H1 (cell line): ENCODE measurements at regions not wholly inside any gene's neighbourhood (a gene's known extent, or its start where the extent isn't known, plus 50 kb on each side); places are given as distances from the start of the nearest gene placed in this dataset.

Source experiments
- CTCF ChIA-PET: fragments of 300-600 bp; sonication (Branson Sonifier 250); formaldehyde crosslinking; loops from one replicate; lab custom pipeline; 2021; ENCODE audit not compliant: partially characterized antibody; lab: Charles Lee
- POLR2A ChIA-PET: fragments of 300-600 bp; sonication (Branson Sonifier 250); formaldehyde crosslinking; loops from one replicate; lab custom pipeline; 2021; ENCODE audit warnings: inconsistent platforms; ENCODE audit not compliant: partially characterized antibody; lab: Charles Lee
- DNase-seq, 2 experiments: peaks; one replicate each; pipeline versions ENCODE4 v3.0.0 to v3.0.0-alpha.2; 2010 to 2022; ENCODE audit warnings: low spot score in 2 of 2, low read depth in 1 of 2, mixed read lengths in 1 of 2
- FAIRE-seq: peaks from 2 replicates; lab custom pipeline; 2011; peaks lifted over from hg19 to GRCh38; lab: Jason Lieb, UNC
- H2AFZ ChIP-seq: 2 replicates; pipeline ENCODE4 v1.8.1; 2012; ENCODE audit warnings: low read length, inconsistent platforms
- H2AK5ac ChIP-seq: 2 replicates; pipeline ENCODE4 v1.6.1; 2013; ENCODE audit warnings: low read depth, low read length
- H2BK120ac ChIP-seq: replicated peaks from 2 replicates; pipeline ENCODE3; 2013; ENCODE audit warnings: low read depth, low read length, inconsistent platforms
- H2BK12ac ChIP-seq: 2 replicates; pipeline ENCODE4 v1.6.1; 2013; ENCODE audit warnings: low read depth, low read length
- H2BK15ac ChIP-seq: 2 replicates; pipeline ENCODE4 v1.6.1; 2013; ENCODE audit warnings: low read length
- H2BK20ac ChIP-seq: 2 replicates; pipeline ENCODE4 v1.6.1; 2013; ENCODE audit warnings: low read length
- H2BK5ac ChIP-seq: 2 replicates; pipeline ENCODE4 v1.6.1; 2013; ENCODE audit warnings: low read depth, low read length
- H3K14ac ChIP-seq: 2 replicates; pipeline ENCODE4 v1.6.1; 2013; ENCODE audit warnings: inconsistent platforms; ENCODE audit not compliant: insufficient read length
- H3K18ac ChIP-seq: 2 replicates; pipeline ENCODE4 v1.6.1; 2013; ENCODE audit warnings: low read length; ENCODE audit errors: extremely low read depth
- H3K23ac ChIP-seq: 2 replicates; pipeline ENCODE4 v1.6.1; 2013; ENCODE audit warnings: inconsistent platforms; ENCODE audit not compliant: insufficient read length
- H3K23me2 ChIP-seq: 2 replicates; pipeline ENCODE4 v1.6.1; 2013; ENCODE audit warnings: low read depth, low read length
- H3K27ac ChIP-seq: 2 replicates; pipeline ENCODE4 v1.6.1; 2011; ENCODE audit warnings: low read depth, low read length, inconsistent platforms
- H3K27me3 ChIP-seq, 4 experiments: replicated peaks in 1 of 4; 1 replicate in 1 of 4; 2 replicates in 3 of 4; pipeline versions ENCODE4 v1.6.1 to v1.8.1; 2011 to 2013; ENCODE audit warnings: low read length in 3 of 4, mild to moderate bottlenecking in 3 of 4, inconsistent platforms in 2 of 4, mixed read lengths in 2 of 4, moderate library complexity in 1 of 4; ENCODE audit not compliant: control insufficient read depth in 3 of 4, insufficient read depth in 3 of 4; ENCODE audit errors: extremely low read depth in 1 of 4
- H3K36me3 ChIP-seq, 4 experiments: 2 replicates each; pipeline versions ENCODE4 v1.6.1 to v1.8.1; 2011 to 2013; ENCODE audit warnings: mild to moderate bottlenecking in 4 of 4, low read length in 3 of 4, moderate library complexity in 2 of 4, control low read depth in 1 of 4, inconsistent platforms in 1 of 4; ENCODE audit not compliant: insufficient read depth in 4 of 4, control insufficient read depth in 2 of 4
- H3K4ac ChIP-seq: replicated peaks from 2 replicates; pipeline ENCODE3; 2013; ENCODE audit warnings: low read length, low read depth, mixed read lengths, inconsistent platforms; ENCODE audit not compliant: insufficient read length
- H3K4me1 ChIP-seq, 4 experiments: replicated peaks in 1 of 4; 1 replicate in 1 of 4; 2 replicates in 3 of 4; pipeline versions ENCODE4 v1.6.1 to v1.8.1; 2011 to 2013; ENCODE audit warnings: low read length in 3 of 4, inconsistent platforms in 2 of 4, mixed read lengths in 1 of 4; ENCODE audit not compliant: insufficient read depth in 4 of 4, control insufficient read depth in 3 of 4
- H3K4me2 ChIP-seq, 2 experiments: 2 replicates each; pipeline versions ENCODE4 v1.6.1 to v1.8.1; 2011 to 2013; ENCODE audit warnings: low read depth in 2 of 2, low read length in 2 of 2, control low read depth in 1 of 2, inconsistent platforms in 1 of 2, mild to moderate bottlenecking in 1 of 2; ENCODE audit not compliant: insufficient read depth in 1 of 2
- H3K4me3 ChIP-seq, 4 experiments: fragments of 200-600, 300-600 bp in 1 of 4; sonication (generic), shearing (Covaris generic), sonication (Bioruptor Twin) in 1 of 4; 2 replicates each; pipeline versions ENCODE4 v1.5.1 to v1.8.1; 2011 to 2016; ENCODE audit warnings: low read length in 4 of 4, low read depth in 3 of 4, control low read depth in 2 of 4, inconsistent platforms in 2 of 4, mild to moderate bottlenecking in 2 of 4, mixed read lengths in 1 of 4, moderate library complexity in 1 of 4; ENCODE audit not compliant: insufficient read depth in 2 of 4; ENCODE audit errors: extremely low read depth in 1 of 4
- H3K56ac ChIP-seq: replicated peaks from 2 replicates; pipeline ENCODE3; 2013; ENCODE audit warnings: low read depth, mild to moderate bottlenecking, mixed read lengths, low read length, inconsistent platforms; ENCODE audit not compliant: insufficient read length
- H3K79me1 ChIP-seq: 2 replicates; pipeline ENCODE4 v1.6.1; 2013; ENCODE audit warnings: low read depth, low read length, control low read depth
- H3K79me2 ChIP-seq, 2 experiments: 2 replicates each; pipeline versions ENCODE4 v1.6.1 to v1.8.1; 2012 to 2013; ENCODE audit warnings: low read length in 2 of 2, mild to moderate bottlenecking in 2 of 2, inconsistent platforms in 1 of 2; ENCODE audit not compliant: insufficient read depth in 2 of 2, control insufficient read depth in 1 of 2
- H3K9ac ChIP-seq, 4 experiments: replicated peaks in 1 of 4; 1 replicate in 1 of 4; 2 replicates in 3 of 4; pipeline versions ENCODE4 v1.6.1 to v1.8.1; 2011 to 2013; ENCODE audit warnings: low read depth in 3 of 4, low read length in 3 of 4, control low read depth in 2 of 4, mild to moderate bottlenecking in 2 of 4, moderate library complexity in 2 of 4, inconsistent platforms in 1 of 4; ENCODE audit errors: extremely low read depth in 1 of 4
- H3K9me3 ChIP-seq, 2 experiments: 2 replicates each; pipeline versions ENCODE4 v1.6.1 to v1.8.1; 2012 to 2013; ENCODE audit warnings: mild to moderate bottlenecking in 2 of 2, moderate library complexity in 2 of 2, control low read depth in 1 of 2, inconsistent platforms in 1 of 2, low read depth in 1 of 2, low read length in 1 of 2, mixed read lengths in 1 of 2; ENCODE audit not compliant: insufficient read depth in 2 of 2
- H4K20me1 ChIP-seq, 2 experiments: replicated peaks in 1 of 2; 2 replicates each; pipeline versions ENCODE3 to v1.8.1; 2011 to 2013; ENCODE audit warnings: inconsistent platforms in 2 of 2, low read length in 2 of 2, mild to moderate bottlenecking in 1 of 2; ENCODE audit not compliant: insufficient read depth in 2 of 2, control insufficient read depth in 1 of 2
- H4K5ac ChIP-seq: 2 replicates; pipeline ENCODE4 v1.6.1; 2013; ENCODE audit warnings: low read length, low read depth, mixed read lengths, inconsistent platforms; ENCODE audit not compliant: insufficient read length
- H4K8ac ChIP-seq: 2 replicates; pipeline ENCODE4 v1.8.0; 2013; ENCODE audit warnings: mild to moderate bottlenecking, moderate library complexity, low read length, inconsistent platforms; ENCODE audit not compliant: insufficient read depth; ENCODE audit errors: extremely low read depth
- H4K91ac ChIP-seq: replicated peaks from 2 replicates; pipeline ENCODE3; 2013; ENCODE audit warnings: low read length, mixed read lengths, inconsistent platforms; ENCODE audit not compliant: insufficient read length
- CTCF ChIP-seq, 3 experiments: IDR thresholded peaks; 1 replicate in 2 of 3; 2 replicates in 1 of 3; pipeline versions ENCODE4 v1.5.1 to v1.6.1; 2011; ENCODE audit warnings: low read length in 3 of 3, mild to moderate bottlenecking in 3 of 3, inconsistent platforms in 2 of 3, low read depth in 1 of 3, moderate library complexity in 1 of 3; ENCODE audit not compliant: insufficient read depth in 1 of 3; ENCODE audit errors: control extremely low read depth in 1 of 3
- EGR1 ChIP-seq: IDR thresholded peaks from 2 replicates; pipeline ENCODE4 v1.6.1; 2011; ENCODE audit warnings: low read depth, low read length, borderline replicate concordance
- EZH2 ChIP-seq: fragments of 200-600 bp; sonication (generic); IDR thresholded peaks from 2 replicates; pipeline ENCODE4 v1.7.1; 2012; ENCODE audit warnings: low read depth, mild to moderate bottlenecking, moderate library complexity, low read length, inconsistent platforms; ENCODE audit not compliant: severe bottlenecking
- FOSL1 ChIP-seq: IDR thresholded peaks from 2 replicates; pipeline ENCODE4 v1.6.1; 2011; ENCODE audit warnings: mild to moderate bottlenecking, low read depth, low read length, moderate library complexity; ENCODE audit not compliant: insufficient read depth
- KDM1A ChIP-seq: fragments of 200-600, 300-600 bp; sonication (generic); IDR thresholded peaks from 2 replicates; pipeline ENCODE4 v1.7.1; 2016; ENCODE audit warnings: mild to moderate bottlenecking, low read length, borderline replicate concordance
- MAX ChIP-seq: IDR thresholded peaks from 2 replicates; pipeline ENCODE4 v1.6.1; 2012; ENCODE audit warnings: inconsistent platforms
- POLR2AphosphoS5 ChIP-seq: IDR thresholded peaks from 2 replicates; pipeline ENCODE4 v1.6.1; 2011; ENCODE audit warnings: low read depth, low read length
- RFX5 ChIP-seq: IDR thresholded peaks from 2 replicates; pipeline ENCODE4 v1.6.1; 2011; ENCODE audit warnings: low read depth, low read length, improper control_type of control experiment, borderline replicate concordance
- SAP30 ChIP-seq: fragments of 300-600 bp; sonication (generic); IDR thresholded peaks from 2 replicates; pipeline ENCODE4 v1.7.1; 2012; ENCODE audit warnings: low read length, moderate library complexity, mild to moderate bottlenecking, inconsistent platforms; ENCODE audit not compliant: insufficient read depth, insufficient replicate concordance
- SIRT6 ChIP-seq: IDR thresholded peaks from one replicate; pipeline ENCODE4 v1.7.1; 2012; ENCODE audit warnings: low read length, inconsistent platforms
- SUZ12 ChIP-seq: fragments of 200-600 bp; sonication (generic); IDR thresholded peaks from 2 replicates; pipeline ENCODE4 v1.6.1; 2012; ENCODE audit warnings: mild to moderate bottlenecking, inconsistent platforms, low read length, moderate library complexity, mixed read lengths
- WGBS, 2 experiments: shearing (Covaris generic) in 1 of 2; methylation state at CpG; one replicate each; pipeline versions ENCODE4 v1.1.6 to v1.1.7; 2013 to 2015; ENCODE audit warnings: low lambda C conversion rate in 2 of 2, mixed read lengths in 2 of 2, inconsistent platforms in 1 of 2, low coverage in 1 of 2, missing lambda C conversion rate in 1 of 2; ENCODE audit not compliant: insufficient replicate concordance in 2 of 2, insufficient coverage in 1 of 2, insufficient read length in 1 of 2; ENCODE audit errors: extremely low coverage in 1 of 2, missing lambda C conversion rate in 1 of 2; 5-methylcytosine and 5-hydroxymethylcytosine counted together

GRCh38 chr6:156451726-156452125 lies 325.5 kb upstream of the ARID1B start:
- H3K9me3 ChIP-seq = no peaks in the 10 kb centered on the region
- DNase-seq (no peak), FAIRE-seq (no peak)
- WGBS, 2 experiments = 92% methylated on average over 5 of the region's 5 CpGs; no CpG with 5 or more reads in 1 of the 2 experiments
- no peak overlapping the region for H2BK12ac ChIP-seq
- no peak overlapping the region for H3K4me3 ChIP-seq
- H4K5ac ChIP-seq = no peak overlapping the region
- TF ChIP-seq EGR1 (no peak), SUZ12 (no peak), RFX5 (no peak), CTCF (IDR thresholded peaks at IDR 0.05; ENCODE audit: control extremely low read depth in 1 of 3, insufficient read depth in 1 of 3, low read depth in 1 of 3, low read length in 3 of 3) (no peak), FOSL1 (no peak), SIRT6 (no peak), SAP30 (no peak), MAX (no peak), KDM1A (no peak), EZH2 (no peak), POLR2AphosphoS5 (no peak)
- H3K4me2 ChIP-seq = no peak overlapping the region
- no peak overlapping the region for H2BK120ac ChIP-seq
- H4K91ac ChIP-seq = no peak overlapping the region
- no peak overlapping the region for H3K23ac ChIP-seq
- no peak overlapping the region for H3K9ac ChIP-seq
- H2BK5ac ChIP-seq = no peak overlapping the region
- no peaks in the 10 kb centered on the region for H3K4me1 ChIP-seq
- no peak overlapping the region for H3K14ac ChIP-seq
- no peak overlapping the region for H2BK15ac ChIP-seq
- no peak overlapping the region for H2AK5ac ChIP-seq
- no peak overlapping the region for H3K27ac ChIP-seq
- no peaks in the 10 kb centered on the region for H3K27me3 ChIP-seq
- POLR2A ChIA-PET = no interaction called here
- H3K18ac ChIP-seq = no peak overlapping the region
- CTCF ChIA-PET = interaction anchor here (1.0 kb wide), 1 partner anchor 33 kb away, joined by 4 read pairs; no protein-coding TSS in a partner anchor
- no peaks in the 10 kb centered on the region for H3K79me2 ChIP-seq
- no peaks in the 10 kb centered on the region for H3K79me1 ChIP-seq
- H3K23me2 ChIP-seq = no peaks in the 10 kb centered on the region
- no peaks in the 10 kb centered on the region for H4K20me1 ChIP-seq
- H2BK20ac ChIP-seq = no peak overlapping the region
- H4K8ac ChIP-seq = no peak overlapping the region
- no peak overlapping the region for H3K4ac ChIP-seq
- no peak overlapping the region for H3K56ac ChIP-seq
- H3K36me3 ChIP-seq = no peaks in the 10 kb centered on the region
- H2AFZ ChIP-seq = no peak overlapping the region
